HG02763 (cell line): ENCODE measurements at regions not wholly inside any gene's neighbourhood (a gene's known extent, or its start where the extent isn't known, plus 50 kb on each side); places are given as distances from the start of the nearest gene placed in this dataset.

Experiments
- ATAC-seq: cut with Tn5 transposase; IDR thresholded peaks from one replicate; pipeline ENCODE4 v1.9.1; 2021; ENCODE audit warnings: mild to moderate bottlenecking, moderate library complexity; ENCODE audit not compliant: unreplicated experiment

- ATAC-seq = no peak
Observed at GRCh38 chr3:106018929-106019550, 150.2 kb upstream of the CBLB start.

GRCh38 chr3:106022913-106023312, 154.1 kb upstream of the CBLB start:
- no peak for ATAC-seq

- ATAC-seq = no peak
Observed at GRCh38 chr3:106025151-106025722, 156.4 kb upstream of the CBLB start.

- ATAC-seq = no peak
Observed at GRCh38 chr3:106029954-106030626, 161.3 kb upstream of the CBLB start.

GRCh38 chr3:106030627-106030963, 161.8 kb upstream of the CBLB start:
- ATAC-seq = no peak

GRCh38 chr3:106032479-106032878, 163.7 kb upstream of the CBLB start:
- no peak for ATAC-seq

GRCh38 chr3:106033654-106034053, 164.8 kb upstream of the CBLB start:
- no peak for ATAC-seq

- no peak for ATAC-seq
Observed at GRCh38 chr3:106034313-106034712, 165.5 kb upstream of the CBLB start.

GRCh38 chr3:106035619-106036018, 166.8 kb upstream of the CBLB start:
- no peak for ATAC-seq

- ATAC-seq = no peak
Observed at GRCh38 chr3:106036696-106037095, 167.9 kb upstream of the CBLB start.

GRCh38 chr3:106047221-106047620, 178.4 kb upstream of the CBLB start:
- ATAC-seq = no peak

- ATAC-seq = no peak
Observed at GRCh38 chr3:106048946-106049481, 180.2 kb upstream of the CBLB start.

- no peak for ATAC-seq
Observed at GRCh38 chr3:106049821-106050220, 181.0 kb upstream of the CBLB start.

- no peak for ATAC-seq
Observed at GRCh38 chr3:106056931-106057330, 188.1 kb upstream of the CBLB start.

- ATAC-seq = no peak
Observed at GRCh38 chr3:106058475-106058874, 189.7 kb upstream of the CBLB start.

- ATAC-seq = no peak
Observed at GRCh38 chr3:106059953-106060517, 191.2 kb upstream of the CBLB start.

GRCh38 chr3:106063909-106064308, 195.1 kb upstream of the CBLB start:
- no peak for ATAC-seq

GRCh38 chr3:106065831-106066230, 197.0 kb upstream of the CBLB start:
- no peak for ATAC-seq

GRCh38 chr3:106067711-106068110, 198.9 kb upstream of the CBLB start:
- peak; percentile 86 for ATAC-seq

- ATAC-seq = no peak
Observed at GRCh38 chr3:106068381-106068780, 199.6 kb upstream of the CBLB start.

GRCh38 chr3:106068795-106069194, 200.0 kb upstream of the CBLB start:
- peak; percentile 74 for ATAC-seq

- no peak for ATAC-seq
Observed at GRCh38 chr3:106070187-106070586, 201.4 kb upstream of the CBLB start.
